Fibroblast of lung (primary cell): ENCODE measurements at regions not wholly inside any gene's neighbourhood (a gene's known extent, or its start where the extent isn't known, plus 50 kb on each side); places are given as distances from the start of the nearest gene placed in this dataset.

Experiments used
- EZH2 ChIP-seq: IDR thresholded peaks from 2 replicates; pipeline ENCODE4 v1.5.1; 2012; ENCODE audit warnings: low read length, control low read depth, mild to moderate bottlenecking; ENCODE audit errors: missing control alignments
- TF ChIP-seq, protein P1 (sequence below), 2 donors: IDR thresholded peaks in 1 of 2; conservative IDR thresholded peaks in 1 of 2; 1 replicate in 1 of 2; 2 replicates in 1 of 2; pipeline ENCODE4 v1.5.1; 2011 to 2012; ENCODE audit warnings: low read length in 2 of 2, control low read depth in 1 of 2, inconsistent platforms in 1 of 2, low read depth in 1 of 2, mild to moderate bottlenecking in 1 of 2

DNA sequence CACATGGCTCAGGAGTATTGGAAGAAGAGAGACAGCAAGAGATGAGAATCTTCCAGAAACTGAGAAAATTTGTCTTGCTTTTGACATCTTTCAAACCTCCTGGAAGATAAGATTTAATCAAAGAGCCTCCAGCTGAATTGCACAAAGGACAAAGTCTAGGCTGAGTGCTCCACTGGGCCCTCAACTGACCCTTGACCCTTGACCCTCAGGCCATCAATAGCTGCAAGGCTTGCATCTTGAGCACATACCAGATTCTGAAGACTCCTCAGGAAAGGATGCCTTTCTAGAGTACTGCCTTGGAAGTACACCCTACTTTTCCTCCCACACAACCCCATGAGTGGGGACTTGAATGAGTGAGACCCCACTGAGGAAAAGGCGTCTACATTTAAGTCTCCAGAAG lies 1125.5 kb downstream of the BCL11A start:
- TF ChIP-seq, protein P1, sequence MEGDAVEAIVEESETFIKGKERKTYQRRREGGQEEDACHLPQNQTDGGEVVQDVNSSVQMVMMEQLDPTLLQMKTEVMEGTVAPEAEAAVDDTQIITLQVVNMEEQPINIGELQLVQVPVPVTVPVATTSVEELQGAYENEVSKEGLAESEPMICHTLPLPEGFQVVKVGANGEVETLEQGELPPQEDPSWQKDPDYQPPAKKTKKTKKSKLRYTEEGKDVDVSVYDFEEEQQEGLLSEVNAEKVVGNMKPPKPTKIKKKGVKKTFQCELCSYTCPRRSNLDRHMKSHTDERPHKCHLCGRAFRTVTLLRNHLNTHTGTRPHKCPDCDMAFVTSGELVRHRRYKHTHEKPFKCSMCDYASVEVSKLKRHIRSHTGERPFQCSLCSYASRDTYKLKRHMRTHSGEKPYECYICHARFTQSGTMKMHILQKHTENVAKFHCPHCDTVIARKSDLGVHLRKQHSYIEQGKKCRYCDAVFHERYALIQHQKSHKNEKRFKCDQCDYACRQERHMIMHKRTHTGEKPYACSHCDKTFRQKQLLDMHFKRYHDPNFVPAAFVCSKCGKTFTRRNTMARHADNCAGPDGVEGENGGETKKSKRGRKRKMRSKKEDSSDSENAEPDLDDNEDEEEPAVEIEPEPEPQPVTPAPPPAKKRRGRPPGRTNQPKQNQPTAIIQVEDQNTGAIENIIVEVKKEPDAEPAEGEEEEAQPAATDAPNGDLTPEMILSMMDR (conservative IDR thresholded peaks at IDR 0.05 in 1 of 2, IDR thresholded peaks at IDR 0.05 in 1 of 2; ENCODE audit: low read depth in 1 of 2, low read length in 2 of 2): no peak
- no peak for TF ChIP-seq EZH2
